HL-60 (cell line): ENCODE measurements at regions not wholly inside any gene's neighbourhood (a gene's known extent, or its start where the extent isn't known, plus 50 kb on each side); places are given as distances from the start of the nearest gene placed in this dataset.
"Not testable (repeated sequence)": the region's sequence is repeated elsewhere in the genome, so short reads cannot be mapped to it uniquely, and the experiment has no call there.

ENCODE experiments used
- DNase-seq, 2 experiments: peaks; one replicate each; pipeline ENCODE4 v3.0.0-alpha.2; 2010 to 2020; ENCODE audit warnings: low read depth in 1 of 2, low spot score in 1 of 2
- H3K27ac ChIP-seq: fragments of 250-450 bp; sonication (Bioruptor Pico); replicated peaks from 2 replicates; pipeline ENCODE4 v1.5.1; 2020; ENCODE audit warnings: mild to moderate bottlenecking, moderate library complexity
- H3K27me3 ChIP-seq: fragments of 250-450 bp; sonication (Bioruptor Pico); 2 replicates; pipeline ENCODE4 v1.5.1; 2021; ENCODE audit warnings: mild to moderate bottlenecking, moderate library complexity; ENCODE audit not compliant: insufficient read depth, poor library complexity, severe bottlenecking
- H3K4me3 ChIP-seq: replicated peaks from 2 replicates; pipeline ENCODE4 v1.5.1; 2011; ENCODE audit warnings: mild to moderate bottlenecking, control low read depth, low read length; ENCODE audit not compliant: insufficient read depth
- GABPA ChIP-seq: IDR thresholded peaks from 2 replicates; pipeline ENCODE4 v1.6.1; 2012; ENCODE audit warnings: low read depth
- POLR2AphosphoS5 ChIP-seq: IDR thresholded peaks from 2 replicates; pipeline ENCODE4 v1.6.1; 2012; ENCODE audit warnings: low read depth
- SPI1 ChIP-seq: IDR thresholded peaks from 2 replicates; pipeline ENCODE4 v1.6.1; 2012; ENCODE audit warnings: low read depth, mild to moderate bottlenecking, borderline replicate concordance
- TF ChIP-seq, protein P1 (sequence below): IDR thresholded peaks from 2 replicates; pipeline ENCODE4 v1.6.1; 2012; ENCODE audit warnings: low read depth; ENCODE audit not compliant: insufficient replicate concordance
- TF ChIP-seq, protein P2 (sequence below): IDR thresholded peaks from one replicate; pipeline ENCODE4 v1.5.1; 2011; ENCODE audit warnings: low read length, control low read depth, inconsistent platforms; ENCODE audit not compliant: insufficient read depth

DNA sequence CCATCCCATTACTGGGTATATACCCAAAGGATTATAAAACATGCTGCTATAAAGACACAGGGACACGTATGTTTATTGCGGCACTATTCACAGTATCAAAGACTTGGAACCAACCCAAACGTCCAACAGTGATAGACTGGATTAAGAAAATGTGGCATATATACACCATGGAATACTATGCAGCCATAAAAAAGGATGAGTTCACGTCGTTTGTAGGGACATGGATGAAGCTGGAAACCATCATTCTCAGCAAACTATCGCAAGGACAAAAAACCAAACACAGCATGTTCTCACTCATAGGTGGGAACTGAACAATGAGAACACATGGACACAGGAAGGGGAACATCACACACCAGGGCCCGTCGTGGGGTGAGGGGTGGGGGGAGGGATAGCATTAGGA is 106.1 kb downstream of the CHD1L start:
- H3K27ac ChIP-seq, H3K27me3 ChIP-seq, H3K4me3 ChIP-seq, DNase-seq: not testable (repeated sequence)

DNA sequence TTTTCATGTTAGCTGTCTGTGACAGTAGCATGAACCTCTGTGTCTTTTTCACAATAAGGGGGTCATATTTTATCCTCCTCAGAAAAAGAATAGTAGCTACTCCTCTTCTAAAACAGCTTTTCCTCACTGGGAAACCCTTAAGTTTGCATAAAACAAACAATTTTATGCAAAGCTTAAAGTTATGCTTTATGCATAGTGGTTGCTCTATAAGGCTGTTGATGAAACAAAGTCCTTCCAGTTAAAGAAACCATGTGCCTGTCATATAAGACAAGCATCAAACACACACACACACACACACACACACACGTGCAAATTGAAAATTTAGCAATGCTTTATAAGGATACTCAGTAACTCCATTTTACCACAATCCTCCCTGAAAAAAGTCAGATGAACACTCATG is 107.0 kb downstream of the CHD1L start:
- H3K4me3 ChIP-seq = no peak overlapping the region
- TF ChIP-seq, protein P1, sequence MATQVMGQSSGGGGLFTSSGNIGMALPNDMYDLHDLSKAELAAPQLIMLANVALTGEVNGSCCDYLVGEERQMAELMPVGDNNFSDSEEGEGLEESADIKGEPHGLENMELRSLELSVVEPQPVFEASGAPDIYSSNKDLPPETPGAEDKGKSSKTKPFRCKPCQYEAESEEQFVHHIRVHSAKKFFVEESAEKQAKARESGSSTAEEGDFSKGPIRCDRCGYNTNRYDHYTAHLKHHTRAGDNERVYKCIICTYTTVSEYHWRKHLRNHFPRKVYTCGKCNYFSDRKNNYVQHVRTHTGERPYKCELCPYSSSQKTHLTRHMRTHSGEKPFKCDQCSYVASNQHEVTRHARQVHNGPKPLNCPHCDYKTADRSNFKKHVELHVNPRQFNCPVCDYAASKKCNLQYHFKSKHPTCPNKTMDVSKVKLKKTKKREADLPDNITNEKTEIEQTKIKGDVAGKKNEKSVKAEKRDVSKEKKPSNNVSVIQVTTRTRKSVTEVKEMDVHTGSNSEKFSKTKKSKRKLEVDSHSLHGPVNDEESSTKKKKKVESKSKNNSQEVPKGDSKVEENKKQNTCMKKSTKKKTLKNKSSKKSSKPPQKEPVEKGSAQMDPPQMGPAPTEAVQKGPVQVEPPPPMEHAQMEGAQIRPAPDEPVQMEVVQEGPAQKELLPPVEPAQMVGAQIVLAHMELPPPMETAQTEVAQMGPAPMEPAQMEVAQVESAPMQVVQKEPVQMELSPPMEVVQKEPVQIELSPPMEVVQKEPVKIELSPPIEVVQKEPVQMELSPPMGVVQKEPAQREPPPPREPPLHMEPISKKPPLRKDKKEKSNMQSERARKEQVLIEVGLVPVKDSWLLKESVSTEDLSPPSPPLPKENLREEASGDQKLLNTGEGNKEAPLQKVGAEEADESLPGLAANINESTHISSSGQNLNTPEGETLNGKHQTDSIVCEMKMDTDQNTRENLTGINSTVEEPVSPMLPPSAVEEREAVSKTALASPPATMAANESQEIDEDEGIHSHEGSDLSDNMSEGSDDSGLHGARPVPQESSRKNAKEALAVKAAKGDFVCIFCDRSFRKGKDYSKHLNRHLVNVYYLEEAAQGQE = no peak
- H3K27me3 ChIP-seq = peaks cover 4% of the 10 kb centered on the region
- no peak overlapping the region for H3K27ac ChIP-seq
- no peak for DNase-seq

DNA sequence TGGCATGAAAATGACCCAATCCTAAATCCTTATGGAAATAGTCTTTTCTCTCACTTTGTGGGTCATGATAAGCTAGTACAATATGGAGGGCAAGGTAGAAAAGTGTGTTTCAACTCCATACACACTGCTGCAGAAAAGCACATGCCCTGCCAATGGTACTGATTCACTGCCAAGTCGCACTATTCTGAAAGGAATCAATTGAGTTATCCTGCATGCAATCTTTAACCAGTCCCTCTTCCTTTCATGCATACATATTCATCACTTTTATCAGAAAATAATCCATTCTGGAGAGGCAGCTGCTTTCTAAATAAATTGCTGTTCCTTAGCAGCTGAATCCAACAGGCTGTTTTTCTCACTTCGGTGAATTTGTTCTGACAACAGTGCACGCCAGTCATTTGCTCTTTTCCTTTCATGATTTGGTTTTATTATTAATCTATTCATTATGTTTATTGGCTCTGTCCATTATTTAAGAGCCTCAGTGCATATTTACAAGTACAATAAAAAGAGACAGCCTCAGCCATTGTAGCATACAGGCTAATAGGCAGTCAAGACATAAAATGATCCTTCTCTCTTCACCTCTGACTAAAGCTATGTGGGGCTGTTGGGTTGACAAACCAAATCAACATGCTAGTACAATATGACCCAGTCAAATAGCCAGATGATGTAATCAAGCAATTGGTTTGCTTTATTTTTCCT is 108.8 kb downstream of the CHD1L start:
- no peak for TF ChIP-seq SPI1
- TF ChIP-seq POLR2AphosphoS5 = no peak
- TF ChIP-seq, protein P1 = no peak
- TF ChIP-seq GABPA = no peak
- TF ChIP-seq, protein P2, sequence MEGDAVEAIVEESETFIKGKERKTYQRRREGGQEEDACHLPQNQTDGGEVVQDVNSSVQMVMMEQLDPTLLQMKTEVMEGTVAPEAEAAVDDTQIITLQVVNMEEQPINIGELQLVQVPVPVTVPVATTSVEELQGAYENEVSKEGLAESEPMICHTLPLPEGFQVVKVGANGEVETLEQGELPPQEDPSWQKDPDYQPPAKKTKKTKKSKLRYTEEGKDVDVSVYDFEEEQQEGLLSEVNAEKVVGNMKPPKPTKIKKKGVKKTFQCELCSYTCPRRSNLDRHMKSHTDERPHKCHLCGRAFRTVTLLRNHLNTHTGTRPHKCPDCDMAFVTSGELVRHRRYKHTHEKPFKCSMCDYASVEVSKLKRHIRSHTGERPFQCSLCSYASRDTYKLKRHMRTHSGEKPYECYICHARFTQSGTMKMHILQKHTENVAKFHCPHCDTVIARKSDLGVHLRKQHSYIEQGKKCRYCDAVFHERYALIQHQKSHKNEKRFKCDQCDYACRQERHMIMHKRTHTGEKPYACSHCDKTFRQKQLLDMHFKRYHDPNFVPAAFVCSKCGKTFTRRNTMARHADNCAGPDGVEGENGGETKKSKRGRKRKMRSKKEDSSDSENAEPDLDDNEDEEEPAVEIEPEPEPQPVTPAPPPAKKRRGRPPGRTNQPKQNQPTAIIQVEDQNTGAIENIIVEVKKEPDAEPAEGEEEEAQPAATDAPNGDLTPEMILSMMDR = no peak
- Histone ChIP-seq H3K4me3 (no peak overlapping the region), H3K27me3 (peaks cover 4% of the 10 kb centered on the region), H3K27ac (no peak overlapping the region)
- no peak for DNase-seq

DNA sequence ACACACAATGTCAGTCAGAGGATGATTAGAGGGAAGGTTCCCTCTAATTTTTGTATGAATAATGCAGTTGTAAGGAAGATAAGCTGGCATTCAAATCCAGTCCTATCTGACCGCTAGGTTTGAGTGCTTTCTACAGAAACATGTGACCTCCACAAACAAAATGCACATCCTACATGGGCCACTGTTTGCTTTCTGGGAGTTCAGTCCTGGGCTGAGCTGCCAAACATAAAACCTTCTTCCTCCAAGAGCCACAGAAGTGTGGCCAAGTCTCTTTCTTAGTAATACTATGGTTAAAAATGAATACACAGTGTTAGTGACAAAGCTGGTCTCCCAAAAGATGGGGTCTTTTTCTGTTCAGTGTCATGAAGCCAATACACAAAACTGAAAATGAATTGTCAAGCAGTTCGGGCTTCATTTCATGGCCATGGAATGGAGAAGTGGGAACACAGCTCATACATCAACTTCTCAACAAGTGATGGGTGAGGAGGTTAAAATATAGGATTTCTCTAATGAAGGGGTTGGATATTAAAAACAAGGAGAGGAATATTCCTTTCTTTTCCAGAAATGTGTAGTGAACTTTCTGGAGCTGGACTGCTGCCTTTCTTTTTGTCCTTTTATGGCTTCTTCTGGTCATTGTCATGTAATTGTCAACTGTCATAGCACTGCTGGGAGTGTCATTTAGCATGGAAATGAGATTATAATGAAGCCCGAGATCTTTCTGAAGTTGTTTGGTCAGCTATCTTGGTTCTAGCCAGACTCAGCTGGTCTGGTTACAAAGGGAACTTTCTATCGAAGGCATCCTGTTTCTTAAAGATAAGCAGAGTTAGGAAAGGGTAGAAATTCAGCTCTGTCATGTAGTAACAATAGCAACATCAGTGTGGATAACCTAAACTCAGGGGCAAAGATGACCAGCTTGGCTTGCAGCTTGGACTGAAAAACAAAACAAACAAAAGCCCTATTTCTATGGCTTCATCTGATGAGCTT is 135.1 kb downstream of the CHD1L start:
- H3K4me3 ChIP-seq = no peak overlapping the region
- H3K27ac ChIP-seq = no peak overlapping the region
- no peak for DNase-seq
- no peaks in the 10 kb centered on the region for H3K27me3 ChIP-seq
- no peak for TF ChIP-seq SPI1
- TF ChIP-seq GABPA = no peak

DNA sequence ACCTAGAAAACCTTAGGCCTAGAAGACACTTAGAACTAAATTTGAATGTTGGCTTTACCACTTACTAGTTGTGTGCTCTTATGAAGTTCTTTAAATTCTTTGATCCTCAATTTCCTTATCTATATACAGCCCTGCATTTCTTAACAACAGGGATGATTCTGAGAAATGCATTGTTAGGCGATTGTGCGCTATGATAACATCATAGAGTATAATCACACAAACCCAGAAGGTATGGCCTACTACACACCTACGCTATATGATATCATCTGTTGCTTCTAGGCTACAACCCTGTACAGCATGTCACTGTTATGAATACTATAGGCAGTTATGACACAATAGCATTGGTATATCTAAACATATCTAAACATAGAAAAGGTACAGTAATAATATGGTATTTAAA is 137.4 kb downstream of the CHD1L start:
- no peak for DNase-seq
- TF ChIP-seq GABPA = no peak
- TF ChIP-seq, protein P2 = no peak
- TF ChIP-seq, protein P1 = no peak
- no peak for TF ChIP-seq POLR2AphosphoS5
- TF ChIP-seq SPI1 = no peak
- Histone ChIP-seq H3K4me3 (no peak overlapping the region), H3K27ac (no peak overlapping the region), H3K27me3 (no peaks in the 10 kb centered on the region)
